OCI-M2 (cell line): ENCODE measurements at regions not wholly inside any gene's neighbourhood (a gene's known extent, or its start where the extent isn't known, plus 50 kb on each side); places are given as distances from the start of the nearest gene placed in this dataset.

Experiments used
- DNase-seq: peaks from one replicate; lab custom pipeline; 2025; ENCODE audit not compliant: unreplicated experiment; lab: John Stamatoyannopoulos, UW

- DNase-seq, result no peak
These were observed 717.0 kb upstream of the RBFOX1 start for GRCh38 chr16:6615636-6616035.

GRCh38 chr16:6611535-6611934, 721.1 kb upstream of the RBFOX1 start:
- DNase-seq, result no peak

GRCh38 chr16:6605490-6605889, 727.2 kb upstream of the RBFOX1 start:
- no peak for DNase-seq

GRCh38 chr16:6603780-6604325, 728.8 kb upstream of the RBFOX1 start:
- DNase-seq, result no peak

GRCh38 chr16:6602405-6602804, 730.2 kb upstream of the RBFOX1 start:
- no peak for DNase-seq

- no peak for DNase-seq
These were observed 732.5 kb upstream of the RBFOX1 start for GRCh38 chr16:6600167-6600566.

- DNase-seq, result no peak
These were observed 738.8 kb upstream of the RBFOX1 start for GRCh38 chr16:6593799-6594198.

GRCh38 chr16:6576606-6577005, 756.0 kb upstream of the RBFOX1 start:
- no peak for DNase-seq

GRCh38 chr16:6576113-6576512, 756.5 kb upstream of the RBFOX1 start:
- no peak for DNase-seq

GRCh38 chr16:6574146-6574545, 758.5 kb upstream of the RBFOX1 start:
- DNase-seq, result no peak

- no peak for DNase-seq
These were observed 759.1 kb upstream of the RBFOX1 start for GRCh38 chr16:6573577-6573976.

GRCh38 chr16:6571044-6571443, 761.6 kb upstream of the RBFOX1 start:
- DNase-seq, result no peak

GRCh38 chr16:6570530-6570929, 762.1 kb upstream of the RBFOX1 start:
- DNase-seq, result no peak

- DNase-seq, result no peak
These were observed 769.7 kb upstream of the RBFOX1 start for GRCh38 chr16:6562986-6563385.

- no peak for DNase-seq
These were observed 772.1 kb upstream of the RBFOX1 start for GRCh38 chr16:6560306-6561100.

GRCh38 chr16:6558661-6559060, 774.0 kb upstream of the RBFOX1 start:
- no peak for DNase-seq

- DNase-seq, result no peak
These were observed 774.5 kb upstream of the RBFOX1 start for GRCh38 chr16:6558126-6558525.

GRCh38 chr16:6557353-6558023, 775.2 kb upstream of the RBFOX1 start:
- DNase-seq, result no peak

GRCh38 chr16:6549415-6549814, 783.2 kb upstream of the RBFOX1 start:
- no peak for DNase-seq

GRCh38 chr16:6548507-6548906, 784.1 kb upstream of the RBFOX1 start:
- no peak for DNase-seq

- DNase-seq, result no peak
These were observed 785.5 kb upstream of the RBFOX1 start for GRCh38 chr16:6547131-6547530.

- DNase-seq, result no peak
These were observed 787.3 kb upstream of the RBFOX1 start for GRCh38 chr16:6545329-6545728.
